Keratinocyte (primary cell): ENCODE measurements at regions not wholly inside any gene's neighbourhood (a gene's known extent, or its start where the extent isn't known, plus 50 kb on each side); places are given as distances from the start of the nearest gene placed in this dataset.

ENCODE experiments used
- EZH2 ChIP-seq: IDR thresholded peaks from one replicate; pipeline ENCODE4 v1.6.1; 2012; ENCODE audit warnings: inconsistent platforms, mild to moderate bottlenecking, low read length, moderate library complexity
- TF ChIP-seq, protein P1 (sequence below), 3 experiments: IDR thresholded peaks in 1 of 3; conservative IDR thresholded peaks in 1 of 3; optimal IDR thresholded peaks in 1 of 3; 2 replicates in 2 of 3; 3 replicates in 1 of 3; pipeline versions ENCODE3 to v1.5.1; 2011; ENCODE audit warnings: low read length in 3 of 3, mild to moderate bottlenecking in 3 of 3, moderate library complexity in 2 of 3, control low read depth in 1 of 3, inconsistent platforms in 1 of 3; ENCODE audit not compliant: insufficient read depth in 2 of 3; ENCODE audit errors: extremely low read depth in 1 of 3

DNA sequence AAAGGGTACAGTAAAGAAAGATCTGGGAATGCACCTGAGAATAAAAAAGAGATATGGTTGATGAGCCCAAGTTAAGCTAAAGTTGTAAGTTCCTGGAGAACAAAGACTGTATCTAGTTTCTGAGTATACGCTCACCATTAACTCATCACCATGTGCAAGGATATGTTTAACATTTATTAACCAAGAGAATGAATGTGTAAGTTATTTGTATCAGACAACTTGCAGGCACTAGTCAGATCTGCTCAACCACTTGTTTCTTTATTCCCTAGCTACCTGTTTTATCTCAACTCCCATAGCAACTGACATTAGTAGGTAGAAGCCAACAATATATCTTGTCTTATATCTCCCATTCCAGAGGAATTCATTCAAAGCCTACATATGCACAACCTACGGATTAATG lies 74.9 kb upstream of the KCNA4 start:
- TF ChIP-seq, protein P1, sequence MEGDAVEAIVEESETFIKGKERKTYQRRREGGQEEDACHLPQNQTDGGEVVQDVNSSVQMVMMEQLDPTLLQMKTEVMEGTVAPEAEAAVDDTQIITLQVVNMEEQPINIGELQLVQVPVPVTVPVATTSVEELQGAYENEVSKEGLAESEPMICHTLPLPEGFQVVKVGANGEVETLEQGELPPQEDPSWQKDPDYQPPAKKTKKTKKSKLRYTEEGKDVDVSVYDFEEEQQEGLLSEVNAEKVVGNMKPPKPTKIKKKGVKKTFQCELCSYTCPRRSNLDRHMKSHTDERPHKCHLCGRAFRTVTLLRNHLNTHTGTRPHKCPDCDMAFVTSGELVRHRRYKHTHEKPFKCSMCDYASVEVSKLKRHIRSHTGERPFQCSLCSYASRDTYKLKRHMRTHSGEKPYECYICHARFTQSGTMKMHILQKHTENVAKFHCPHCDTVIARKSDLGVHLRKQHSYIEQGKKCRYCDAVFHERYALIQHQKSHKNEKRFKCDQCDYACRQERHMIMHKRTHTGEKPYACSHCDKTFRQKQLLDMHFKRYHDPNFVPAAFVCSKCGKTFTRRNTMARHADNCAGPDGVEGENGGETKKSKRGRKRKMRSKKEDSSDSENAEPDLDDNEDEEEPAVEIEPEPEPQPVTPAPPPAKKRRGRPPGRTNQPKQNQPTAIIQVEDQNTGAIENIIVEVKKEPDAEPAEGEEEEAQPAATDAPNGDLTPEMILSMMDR (optimal IDR thresholded peaks at IDR 0.05 in 1 of 3, IDR thresholded peaks at IDR 0.05 in 1 of 3, conservative IDR thresholded peaks at IDR 0.05 in 1 of 3; ENCODE audit: extremely low read depth in 1 of 3, insufficient read depth in 2 of 3, low read length in 3 of 3): no peak
- TF ChIP-seq EZH2: no peak
